ENCODE measurements at regions not wholly inside any gene's neighbourhood (a gene's known extent, or its start where the extent isn't known, plus 50 kb on each side); places are given as distances from the start of the nearest gene placed in this dataset.
A peak's percentile ranks its signal among the peaks of the same experiment; 100 is the strongest.
"Not testable (repeated sequence)": the region's sequence is repeated elsewhere in the genome, so short reads cannot be mapped to it uniquely, and the experiment has no call there.

- in situ Hi-C loops (cut with HindIII; ENCODE audit: low pct_unique_long_range_greater_than_20kb, low sequenced_read_pairs) = no loop called here
- no peak for DNase-seq (ENCODE audit: low read depth, low spot score)
These were observed 65.6 kb downstream of the UFM1 start for GRCh38 chr13:38415233-38415632.

DNA sequence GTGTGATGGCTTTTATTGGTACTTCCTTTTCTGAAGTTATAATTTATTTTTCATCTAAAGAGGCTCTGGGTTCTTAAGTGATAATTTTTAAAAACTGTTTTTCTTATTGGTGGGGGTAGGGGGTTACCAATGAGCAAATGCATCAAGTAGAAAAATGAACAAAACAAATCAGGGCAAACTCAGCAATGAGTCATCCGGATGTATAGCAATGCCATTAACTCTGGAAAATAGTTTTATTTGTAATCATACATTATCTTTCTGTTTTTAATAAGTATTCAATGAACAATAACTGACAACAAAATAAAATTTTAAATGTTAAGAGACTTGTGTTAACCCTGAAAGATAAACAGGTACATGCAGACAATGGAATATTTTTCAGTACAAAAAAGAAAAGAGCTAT, 67.6 kb downstream of the UFM1 start:
- no peak for DNase-seq (ENCODE audit: low read depth, low spot score)
- in situ Hi-C loops (cut with HindIII; ENCODE audit: low pct_unique_long_range_greater_than_20kb, low sequenced_read_pairs) = no loop called here

GRCh38 chr13:38417727-38418126, 68.1 kb downstream of the UFM1 start:
- in situ Hi-C loops (cut with HindIII; ENCODE audit: low pct_unique_long_range_greater_than_20kb, low sequenced_read_pairs) = no loop called here

DNA sequence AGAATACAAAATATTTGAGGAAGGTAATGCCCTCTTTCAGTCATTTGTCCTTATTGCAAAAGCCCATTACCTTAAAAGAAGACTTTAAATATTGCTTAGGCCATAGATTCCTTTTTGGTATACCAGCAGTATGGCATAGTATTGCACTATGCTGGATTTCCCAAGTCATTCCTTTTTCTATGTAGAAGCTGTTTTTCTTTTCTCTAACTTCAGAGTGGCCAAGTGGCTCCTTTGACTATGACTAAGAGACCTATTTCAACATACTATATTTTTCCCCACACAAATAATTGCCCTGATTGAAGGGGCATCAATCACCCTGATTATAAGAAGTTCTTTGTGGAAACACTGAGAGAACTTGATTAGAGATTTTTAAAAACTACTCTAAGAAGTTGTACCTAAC, 68.6 kb downstream of the UFM1 start:
- DNase-seq (ENCODE audit: low read depth, low spot score) = no peak
- in situ Hi-C loops (cut with HindIII; ENCODE audit: low pct_unique_long_range_greater_than_20kb, low sequenced_read_pairs) = no loop called here

More at GRCh38 chr13:38417727-38418126, 68.1 kb downstream of the UFM1 start:
- peak; percentile 60 for DNase-seq (ENCODE audit: low read depth, low spot score)

GRCh38 chr13:38419312-38419873, 69.7 kb downstream of the UFM1 start:
- no peak for DNase-seq (ENCODE audit: low read depth, low spot score)
- in situ Hi-C loops (cut with HindIII; ENCODE audit: low pct_unique_long_range_greater_than_20kb, low sequenced_read_pairs) = no loop called here

GRCh38 chr13:38421590-38422560, 72.2 kb downstream of the UFM1 start:
- in situ Hi-C loops (cut with HindIII; ENCODE audit: low pct_unique_long_range_greater_than_20kb, low sequenced_read_pairs) = no loop called here

DNA sequence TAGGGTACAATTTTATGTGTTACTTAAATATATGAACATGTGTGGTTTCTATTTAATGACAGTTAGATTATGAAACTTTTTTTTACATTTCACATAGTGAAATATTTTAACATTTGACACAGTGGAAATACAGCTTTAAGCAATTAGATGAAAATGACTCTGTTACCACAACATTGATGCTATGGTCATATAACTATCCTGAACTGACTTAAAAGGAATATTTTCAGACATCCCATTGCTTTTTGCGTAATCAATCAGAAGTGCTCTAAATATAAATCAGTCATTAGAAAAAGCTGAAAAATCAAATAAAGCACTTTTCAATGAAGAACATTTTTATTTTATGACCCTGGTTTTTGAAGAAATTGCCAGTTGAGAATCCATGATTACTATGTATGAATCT, 80.3 kb downstream of the UFM1 start:
- in situ Hi-C loops (cut with HindIII; ENCODE audit: low pct_unique_long_range_greater_than_20kb, low sequenced_read_pairs) = no loop called here
- no peak for DNase-seq (ENCODE audit: low read depth, low spot score)

More at GRCh38 chr13:38421590-38422560, 72.2 kb downstream of the UFM1 start:
- DNase-seq (ENCODE audit: low read depth, low spot score) = no peak

- in situ Hi-C loops (cut with HindIII; ENCODE audit: low pct_unique_long_range_greater_than_20kb, low sequenced_read_pairs) = no loop called here
- DNase-seq (ENCODE audit: low read depth, low spot score) = no peak
These were observed 81.1 kb downstream of the UFM1 start for GRCh38 chr13:38430796-38431195.

DNA sequence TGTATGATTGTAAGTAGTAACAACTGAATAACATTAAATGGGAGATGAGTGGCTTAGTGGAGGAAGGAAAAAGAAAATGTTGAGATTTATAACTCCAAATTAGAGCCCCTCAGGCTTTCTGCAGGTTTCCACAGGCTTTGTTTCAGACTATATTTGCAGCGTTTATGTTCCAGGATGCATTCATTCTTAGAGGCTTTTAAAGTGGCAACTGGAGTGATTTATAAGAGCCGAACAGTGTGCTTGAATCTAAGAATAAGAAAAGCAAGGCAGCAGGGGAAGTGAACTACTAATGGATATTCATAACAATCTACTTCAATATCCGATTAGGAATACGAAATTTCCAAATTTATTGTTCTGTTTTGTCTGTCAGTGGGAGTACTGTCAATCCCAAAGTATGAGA, 91.0 kb downstream of the UFM1 start:
- no peak for DNase-seq (ENCODE audit: low read depth, low spot score)
- in situ Hi-C loops (cut with HindIII; ENCODE audit: low pct_unique_long_range_greater_than_20kb, low sequenced_read_pairs) = no loop called here

GRCh38 chr13:38444904-38445303, 95.3 kb downstream of the UFM1 start:
- in situ Hi-C loops (cut with HindIII; ENCODE audit: low pct_unique_long_range_greater_than_20kb, low sequenced_read_pairs) = no loop called here
- no peak for DNase-seq (ENCODE audit: low read depth, low spot score)

- in situ Hi-C loops (cut with HindIII; ENCODE audit: low pct_unique_long_range_greater_than_20kb, low sequenced_read_pairs) = no loop called here
- no peak for DNase-seq (ENCODE audit: low read depth, low spot score)
These were observed 103.0 kb downstream of the UFM1 start for GRCh38 chr13:38452656-38453055.

DNA sequence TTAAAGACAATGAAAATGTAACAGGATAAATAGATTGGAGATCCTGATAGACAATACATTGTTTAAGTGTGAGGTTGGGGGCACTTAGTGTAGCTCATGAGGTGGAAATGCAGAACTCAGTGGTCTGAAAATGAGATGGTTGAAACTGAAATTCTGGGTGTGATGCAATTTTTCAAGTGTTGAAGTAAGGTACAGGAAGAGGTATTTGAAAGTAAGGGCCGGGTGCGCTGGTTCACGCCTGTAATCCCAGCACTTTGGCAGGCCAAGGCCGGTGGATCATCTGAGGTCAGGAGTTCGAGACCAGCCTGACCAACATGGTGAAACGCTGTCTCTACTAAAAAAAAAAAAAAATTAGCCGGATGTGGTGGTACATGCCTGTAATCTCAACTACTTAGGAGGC, 113.0 kb downstream of the UFM1 start:
- no peak for DNase-seq (ENCODE audit: low read depth, low spot score)
- in situ Hi-C loops (cut with HindIII; ENCODE audit: low pct_unique_long_range_greater_than_20kb, low sequenced_read_pairs) = no loop called here

DNA sequence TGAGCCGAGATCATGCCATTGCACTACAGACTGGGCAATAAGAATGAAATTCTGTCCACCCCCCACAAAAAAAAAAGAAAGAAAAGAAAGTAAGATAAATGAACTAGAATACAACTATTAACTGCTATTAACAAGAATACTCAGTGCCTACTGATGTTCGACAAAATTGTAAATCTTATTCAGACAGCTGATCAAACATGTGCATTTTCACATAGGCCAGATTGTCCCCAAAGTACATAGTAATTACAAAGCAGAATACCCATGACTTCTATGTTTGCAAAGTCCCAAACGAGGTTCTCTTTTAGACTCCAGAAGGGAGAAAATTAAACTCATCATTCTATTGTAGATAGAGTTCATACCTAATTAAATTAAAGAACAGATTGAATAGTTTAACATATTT, 113.4 kb downstream of the UFM1 start:
- no peak for DNase-seq (ENCODE audit: low read depth, low spot score)
- in situ Hi-C loops (cut with HindIII; ENCODE audit: low pct_unique_long_range_greater_than_20kb, low sequenced_read_pairs) = no loop called here

DNA sequence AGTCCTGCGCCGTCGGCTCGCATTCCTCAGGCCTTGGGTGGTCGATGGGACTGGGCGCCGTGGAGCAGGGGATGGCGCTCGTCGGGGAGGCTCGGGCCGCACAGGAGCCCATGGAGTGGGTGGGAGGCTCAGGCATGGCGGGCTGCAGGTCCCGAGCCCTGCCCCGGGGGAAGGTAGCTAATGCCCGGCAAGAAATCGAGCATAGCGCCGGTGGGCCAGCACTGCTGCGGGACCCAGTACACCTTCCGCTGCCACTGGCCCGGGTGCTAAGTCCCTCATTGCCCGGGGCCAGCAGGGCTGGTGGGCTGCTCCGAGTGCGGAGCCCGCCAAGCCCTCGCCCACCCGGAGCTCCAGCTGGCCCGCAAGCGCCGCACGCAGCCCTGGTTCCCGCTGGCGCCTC, 122.8 kb downstream of the UFM1 start:
- DNase-seq (ENCODE audit: low read depth, low spot score); in situ Hi-C loops (cut with HindIII; ENCODE audit: low pct_unique_long_range_greater_than_20kb, low sequenced_read_pairs): not testable (repeated sequence)

DNA sequence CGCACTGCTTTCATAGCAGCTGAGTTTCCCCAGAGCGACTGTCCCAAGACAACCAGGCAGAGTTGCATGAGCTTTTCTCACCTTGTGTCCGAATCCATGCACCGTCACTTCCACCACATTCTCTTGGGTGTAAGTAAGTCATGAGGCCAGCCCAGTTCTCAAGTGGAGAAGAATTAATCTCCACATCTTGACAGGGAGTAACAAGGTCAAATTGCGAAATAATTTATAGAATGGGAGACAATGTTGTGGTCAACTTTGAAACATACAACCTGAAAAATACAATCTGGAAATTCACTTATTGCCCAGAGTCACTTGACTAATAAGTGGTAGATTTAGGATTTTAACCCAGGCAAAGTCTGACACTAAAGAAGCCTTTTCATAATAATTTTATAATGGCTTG, 123.7 kb downstream of the UFM1 start:
- no peak for DNase-seq (ENCODE audit: low read depth, low spot score)

GRCh38 chr13:38477676-38478075, 128.0 kb downstream of the UFM1 start:
- no peak for DNase-seq (ENCODE audit: low read depth, low spot score)
- in situ Hi-C loops (cut with HindIII; ENCODE audit: low pct_unique_long_range_greater_than_20kb, low sequenced_read_pairs) = no loop called here

More for the DNA sequence above, 123.7 kb downstream of the UFM1 start:
- in situ Hi-C loops (cut with HindIII; ENCODE audit: low pct_unique_long_range_greater_than_20kb, low sequenced_read_pairs) = no loop called here

- in situ Hi-C loops (cut with HindIII; ENCODE audit: low pct_unique_long_range_greater_than_20kb, low sequenced_read_pairs) = no loop called here
- DNase-seq (ENCODE audit: low read depth, low spot score) = no peak
These were observed 134.0 kb downstream of the UFM1 start for GRCh38 chr13:38483623-38484022.

- DNase-seq (ENCODE audit: low read depth, low spot score) = no peak
- in situ Hi-C loops (cut with HindIII; ENCODE audit: low pct_unique_long_range_greater_than_20kb, low sequenced_read_pairs) = no loop called here
These were observed 141.0 kb downstream of the UFM1 start for GRCh38 chr13:38490657-38491056.

DNA sequence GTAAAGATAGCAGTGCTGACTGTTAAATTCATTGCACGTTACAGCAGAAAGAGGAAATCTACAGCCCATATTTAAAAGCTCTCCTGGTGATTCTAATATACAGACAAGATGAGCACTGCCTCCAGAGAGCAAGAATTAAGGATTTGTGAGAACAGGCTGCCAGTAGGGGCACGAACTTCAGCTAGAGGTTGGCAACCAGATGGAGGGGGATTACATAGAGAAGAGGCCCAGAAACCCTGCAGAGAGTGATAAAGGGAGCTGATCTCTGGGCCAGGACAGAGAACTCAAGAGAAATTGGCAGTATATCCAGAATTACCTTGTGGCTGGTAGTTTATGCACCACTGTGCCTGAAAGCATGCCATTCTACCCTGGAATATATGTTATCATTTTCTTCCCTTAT, 144.8 kb downstream of the UFM1 start:
- in situ Hi-C loops (cut with HindIII; ENCODE audit: low pct_unique_long_range_greater_than_20kb, low sequenced_read_pairs) = no loop called here
- no peak for DNase-seq (ENCODE audit: low read depth, low spot score)
